DND-41 (cell line): ENCODE measurements at regions not wholly inside any gene's neighbourhood (a gene's known extent, or its start where the extent isn't known, plus 50 kb on each side); places are given as distances from the start of the nearest gene placed in this dataset.

Experiments used
- ATAC-seq: fragments of 200-7000 bp; cut with Tn5 transposase; 3 replicates; pipeline ENCODE4 v1.9.1; 2021; ENCODE audit warnings: low read depth; ENCODE audit not compliant: insufficient read depth
- DNase-seq: peaks from one replicate; pipeline ENCODE4 v3.0.0-alpha.2; 2020
- H2AFZ ChIP-seq: 2 replicates; pipeline ENCODE4 v1.6.0; 2012; ENCODE audit warnings: low read depth, low read length
- H3K27ac ChIP-seq: 2 replicates; pipeline ENCODE4 v1.5.1; 2012; ENCODE audit warnings: low read length, inconsistent platforms
- H3K27me3 ChIP-seq: fragments of 200-600 bp; sonication (generic); 2 replicates; pipeline ENCODE4 v1.6.0; 2012; ENCODE audit warnings: low read length, mild to moderate bottlenecking, inconsistent platforms; ENCODE audit not compliant: insufficient read depth, poor library complexity
- H3K36me3 ChIP-seq: 2 replicates; pipeline ENCODE4 v1.5.1; 2012; ENCODE audit warnings: low read length, inconsistent platforms; ENCODE audit not compliant: insufficient read depth
- H3K4me1 ChIP-seq: 2 replicates; pipeline ENCODE4 v1.5.1; 2012; ENCODE audit warnings: mild to moderate bottlenecking, low read length; ENCODE audit not compliant: insufficient read depth
- H3K4me2 ChIP-seq: 2 replicates; pipeline ENCODE4 v1.6.0; 2012; ENCODE audit warnings: mild to moderate bottlenecking, moderate library complexity, low read length, inconsistent platforms; ENCODE audit not compliant: insufficient read depth
- H3K4me3 ChIP-seq, 2 experiments: fragments of 200-600 bp in 1 of 2; shearing (Covaris generic) in 1 of 2; 2 replicates each; pipeline ENCODE4 v1.5.1; 2012 to 2016; ENCODE audit warnings: inconsistent platforms in 2 of 2, low read length in 2 of 2, mild to moderate bottlenecking in 2 of 2, low read depth in 1 of 2, moderate library complexity in 1 of 2
- H3K79me2 ChIP-seq: 2 replicates; pipeline ENCODE4 v1.6.0; 2012; ENCODE audit warnings: low read length, inconsistent platforms; ENCODE audit not compliant: insufficient read depth
- H3K9ac ChIP-seq: 2 replicates; pipeline ENCODE4 v1.6.0; 2012; ENCODE audit warnings: low read depth, mild to moderate bottlenecking, inconsistent platforms, low read length, moderate library complexity
- H3K9me3 ChIP-seq: 2 replicates; pipeline ENCODE4 v1.5.1; 2012; ENCODE audit warnings: low read length, moderate library complexity, mild to moderate bottlenecking, inconsistent platforms; ENCODE audit not compliant: insufficient read depth, severe bottlenecking
- H4K20me1 ChIP-seq: 2 replicates; pipeline ENCODE4 v1.6.0; 2012; ENCODE audit warnings: low read length; ENCODE audit not compliant: insufficient read depth
- CTCF ChIP-seq: IDR thresholded peaks from 2 replicates; pipeline ENCODE4 v1.5.1; 2012; ENCODE audit warnings: borderline replicate concordance, low read length, moderate library complexity, mild to moderate bottlenecking; ENCODE audit not compliant: poor library complexity, severe bottlenecking; ENCODE audit errors: extremely low read depth
- EZH2 ChIP-seq: IDR thresholded peaks from 3 replicates; pipeline ENCODE4 v1.6.1; 2012; ENCODE audit warnings: borderline replicate concordance, low read depth, mild to moderate bottlenecking, moderate library complexity, low read length, inconsistent platforms; ENCODE audit not compliant: severe bottlenecking

DNA sequence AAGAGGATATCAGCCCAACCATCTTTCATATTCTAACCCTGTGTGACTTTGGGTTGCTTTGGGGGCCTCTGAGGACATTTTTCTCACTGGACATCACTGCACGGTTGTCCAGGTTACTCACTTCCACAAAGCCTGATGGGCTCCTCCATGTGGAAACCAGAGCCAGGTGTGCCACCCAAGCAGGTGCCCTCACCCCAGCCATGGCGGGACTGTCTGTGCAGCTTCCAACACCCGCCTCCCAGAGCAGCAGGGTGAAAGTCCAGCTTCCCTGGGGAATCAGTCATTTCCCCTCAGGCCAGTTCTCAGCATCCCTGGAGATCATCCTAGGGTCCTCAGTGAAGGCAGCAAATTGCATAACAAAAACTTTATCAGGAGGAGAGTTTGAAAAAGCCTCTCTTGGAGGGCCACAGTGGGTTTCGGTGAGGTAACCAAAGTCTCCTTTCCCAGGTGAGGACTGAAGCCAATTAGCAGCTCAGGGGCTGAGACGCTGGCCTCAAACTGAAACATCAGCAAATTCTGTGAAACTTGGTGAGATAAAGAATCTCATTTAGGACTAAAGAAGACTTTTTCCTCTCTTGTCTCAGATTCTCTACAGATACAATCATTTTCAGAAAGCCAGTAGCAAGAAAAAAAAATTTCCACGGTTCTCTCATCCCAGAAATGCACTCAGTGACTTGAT is 289.6 kb upstream of the CDH4 start:
- no peak for ATAC-seq
- H3K4me1 ChIP-seq: peaks cover 56% of the 10 kb centered on the region
- no peak overlapping the region for H3K9ac ChIP-seq
- no peaks in the 10 kb centered on the region for H3K36me3 ChIP-seq
- no peaks in the 10 kb centered on the region for H3K79me2 ChIP-seq
- no peak overlapping the region; the same call in 1 of the 2 replicates for H3K27ac ChIP-seq
- no peak overlapping the region for H2AFZ ChIP-seq
- no peak overlapping the region for H3K4me3 ChIP-seq
- no peaks in the 10 kb centered on the region for H3K27me3 ChIP-seq
- DNase-seq: no peak
- no peak overlapping the region for H3K4me2 ChIP-seq
- H4K20me1 ChIP-seq: no peaks in the 10 kb centered on the region
- TF ChIP-seq CTCF (no peak), EZH2 (no peak)
- peaks cover 2% of the 10 kb centered on the region for H3K9me3 ChIP-seq

- Histone ChIP-seq H3K9ac (no peak overlapping the region), H3K9me3 (no peaks in the 10 kb centered on the region), H4K20me1 (no peaks in the 10 kb centered on the region), H3K27me3 (no peaks in the 10 kb centered on the region), H3K4me1 (peaks cover 53% of the 10 kb centered on the region), H3K79me2 (no peaks in the 10 kb centered on the region), H2AFZ (no peak overlapping the region), H3K4me2 (no peak overlapping the region), H3K36me3 (no peaks in the 10 kb centered on the region), H3K4me3 (no peak overlapping the region), H3K27ac (no peak overlapping the region)
- DNase-seq (no peak), ATAC-seq (no peak)
- TF ChIP-seq CTCF: no peak
- TF ChIP-seq EZH2: no peak
These were observed 288.9 kb upstream of the CDH4 start for GRCh38 chr20:60963146-60963545.

DNA sequence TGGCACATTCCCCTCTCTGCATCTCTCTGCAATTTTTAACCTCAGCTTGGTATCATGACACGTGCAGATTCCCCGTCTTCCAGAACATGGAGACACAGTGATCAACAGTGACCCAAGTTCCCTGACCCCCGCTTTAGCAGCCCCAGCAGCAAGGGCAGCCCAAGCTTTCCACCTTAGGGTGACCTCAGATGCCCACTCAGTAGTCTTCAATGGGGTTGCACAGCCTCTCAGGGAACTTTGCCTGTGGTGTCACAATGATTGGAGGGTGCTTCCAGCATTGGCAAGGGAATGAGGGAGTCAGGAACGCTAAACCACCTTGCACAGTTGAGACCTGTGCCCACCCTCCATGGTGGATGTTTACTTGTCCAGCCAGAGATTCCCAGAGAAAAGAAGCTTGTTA is 287.1 kb upstream of the CDH4 start:
- ATAC-seq (no peak), DNase-seq (no peak)
- H3K79me2 ChIP-seq: no peaks in the 10 kb centered on the region
- TF ChIP-seq CTCF (no peak), EZH2 (no peak)
- H3K4me2 ChIP-seq: no peak overlapping the region
- H2AFZ ChIP-seq: no peak overlapping the region
- no peaks in the 10 kb centered on the region for H3K36me3 ChIP-seq
- no peaks in the 10 kb centered on the region for H3K9me3 ChIP-seq
- no peaks in the 10 kb centered on the region for H3K27me3 ChIP-seq
- H3K4me3 ChIP-seq: no peak overlapping the region
- no peak overlapping the region for H3K9ac ChIP-seq
- H4K20me1 ChIP-seq: no peaks in the 10 kb centered on the region
- no peak overlapping the region for H3K27ac ChIP-seq
- peaks cover 35% of the 10 kb centered on the region for H3K4me1 ChIP-seq

DNA sequence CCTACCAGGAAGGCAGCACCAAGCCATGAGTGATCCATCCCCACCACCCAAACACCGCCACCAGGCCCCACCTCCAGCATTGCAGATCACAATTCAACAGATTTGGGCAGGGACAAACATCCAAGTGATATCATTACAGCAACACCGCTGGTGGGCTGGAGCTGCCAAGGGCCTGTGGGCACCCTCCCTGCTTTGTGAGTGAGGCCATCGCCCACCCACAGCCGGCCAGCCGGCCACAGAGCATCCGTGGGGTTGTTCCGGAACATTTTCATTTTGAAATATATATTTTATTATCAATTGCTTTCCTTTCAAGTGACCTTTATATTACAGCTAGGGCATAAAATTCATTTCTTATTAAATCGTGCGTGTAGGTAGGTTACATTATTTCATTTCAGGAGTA is 286.0 kb upstream of the CDH4 start:
- H3K27ac ChIP-seq: no peak overlapping the region

More for the DNA sequence above, 286.0 kb upstream of the CDH4 start:
- H3K79me2 ChIP-seq: no peaks in the 10 kb centered on the region
- H3K36me3 ChIP-seq: no peaks in the 10 kb centered on the region
- no peaks in the 10 kb centered on the region for H4K20me1 ChIP-seq
- H3K27me3 ChIP-seq: no peaks in the 10 kb centered on the region
- peaks cover 24% of the 10 kb centered on the region for H3K4me1 ChIP-seq
- H2AFZ ChIP-seq: no peak overlapping the region
- no peak for DNase-seq
- no peak overlapping the region for H3K4me2 ChIP-seq
- H3K9ac ChIP-seq: no peak overlapping the region
- H3K9me3 ChIP-seq: no peaks in the 10 kb centered on the region
- H3K4me3 ChIP-seq: no peak overlapping the region
- TF ChIP-seq EZH2: no peak
- ATAC-seq: no peak
